ENCODE measurements at regions not wholly inside any gene's neighbourhood (a gene's known extent, or its start where the extent isn't known, plus 50 kb on each side); places are given as distances from the start of the nearest gene placed in this dataset.

GRCh38 chr9:135330685-135331590, 148.6 kb upstream of the PPP1R26 start:
- H3K79me2 ChIP-seq: no peaks in the 10 kb centered on the region
- no peaks in the 10 kb centered on the region for H3K27me3 ChIP-seq
- no peak overlapping the region for H3K4me3 ChIP-seq
- no peak overlapping the region for H3K4me2 ChIP-seq
- H3K27ac ChIP-seq: no peak overlapping the region
- WGBS (ENCODE audit: low lambda C conversion rate, missing lambda C conversion rate): 79% methylated on average over 14 of the region's 14 CpGs
- H2AFZ ChIP-seq: no peak overlapping the region
- TF ChIP-seq EZH2 (IDR thresholded peaks at IDR 0.05; ENCODE audit: borderline replicate concordance): no peak
- no peak for TF ChIP-seq CTCF (IDR thresholded peaks at IDR 0.05; ENCODE audit: poor library complexity)
- TF ChIP-seq EZH2phosphoT487 (IDR thresholded peaks at IDR 0.05; ENCODE audit: low read depth, severe bottlenecking, unreplicated experiment): no peak
- no peaks in the 10 kb centered on the region for H3K9me3 ChIP-seq (ENCODE audit: low read depth)
- H3K9me2 ChIP-seq (replicated peaks; ENCODE audit: insufficient read depth): no peaks in the 10 kb centered on the region
- H4K20me1 ChIP-seq (ENCODE audit: insufficient read depth, poor library complexity, severe bottlenecking): no peaks in the 10 kb centered on the region
- H3K4me1 ChIP-seq (ENCODE audit: insufficient read depth): no peaks in the 10 kb centered on the region
- H3K36me3 ChIP-seq (replicated peaks; ENCODE audit: insufficient read depth, low read depth): no peaks in the 10 kb centered on the region
- DNase-seq (ENCODE audit: low spot score): no peak

- TF ChIP-seq CTCF (IDR thresholded peaks at IDR 0.05; ENCODE audit: poor library complexity): no peak
- TF ChIP-seq EZH2 (IDR thresholded peaks at IDR 0.05; ENCODE audit: borderline replicate concordance): no peak
- TF ChIP-seq EZH2phosphoT487 (IDR thresholded peaks at IDR 0.05; ENCODE audit: low read depth, severe bottlenecking, unreplicated experiment): no peak
- Histone ChIP-seq H3K36me3 (replicated peaks; ENCODE audit: insufficient read depth, low read depth) (no peaks in the 10 kb centered on the region), H3K79me2 (no peaks in the 10 kb centered on the region), H3K4me2 (no peak overlapping the region), H3K27ac (no peak overlapping the region), H3K9me3 (ENCODE audit: low read depth) (no peaks in the 10 kb centered on the region), H3K4me1 (ENCODE audit: insufficient read depth) (no peaks in the 10 kb centered on the region), H3K9me2 (replicated peaks; ENCODE audit: insufficient read depth) (no peaks in the 10 kb centered on the region), H4K20me1 (ENCODE audit: insufficient read depth, poor library complexity, severe bottlenecking) (no peaks in the 10 kb centered on the region), H2AFZ (no peak overlapping the region), H3K4me3 (no peak overlapping the region), H3K27me3 (no peaks in the 10 kb centered on the region)
- no peak for DNase-seq (ENCODE audit: low spot score)
- WGBS (ENCODE audit: low lambda C conversion rate, missing lambda C conversion rate): 81% methylated on average over 3 of the region's 3 CpGs
Measured at GRCh38 chr9:135332516-135332915, 147.1 kb upstream of the PPP1R26 start.

- TF ChIP-seq EZH2 (IDR thresholded peaks at IDR 0.05; ENCODE audit: borderline replicate concordance): no peak
- TF ChIP-seq EZH2phosphoT487 (IDR thresholded peaks at IDR 0.05; ENCODE audit: low read depth, severe bottlenecking, unreplicated experiment): no peak
- no peak for TF ChIP-seq CTCF (IDR thresholded peaks at IDR 0.05; ENCODE audit: poor library complexity)
- Histone ChIP-seq H3K4me2 (no peak overlapping the region), H3K36me3 (replicated peaks; ENCODE audit: insufficient read depth, low read depth) (no peaks in the 10 kb centered on the region), H3K27ac (no peak overlapping the region), H3K9me3 (ENCODE audit: low read depth) (no peaks in the 10 kb centered on the region), H3K4me1 (ENCODE audit: insufficient read depth) (no peaks in the 10 kb centered on the region), H4K20me1 (ENCODE audit: insufficient read depth, poor library complexity, severe bottlenecking) (no peaks in the 10 kb centered on the region), H3K27me3 (no peaks in the 10 kb centered on the region), H3K9me2 (replicated peaks; ENCODE audit: insufficient read depth) (no peaks in the 10 kb centered on the region), H3K4me3 (no peak overlapping the region), H3K79me2 (no peaks in the 10 kb centered on the region), H2AFZ (no peak overlapping the region)
- 95% methylated on average over 7 of the region's 7 CpGs for WGBS (ENCODE audit: low lambda C conversion rate, missing lambda C conversion rate)
- DNase-seq (ENCODE audit: low spot score): no peak
Measured at GRCh38 chr9:135332979-135333748, 146.4 kb upstream of the PPP1R26 start.
